Right atrium auricular region (tissue), 2 donors: ENCODE measurements at regions not wholly inside any gene's neighbourhood (a gene's known extent, or its start where the extent isn't known, plus 50 kb on each side); places are given as distances from the start of the nearest gene placed in this dataset.

Experiments
- DNase-seq: peaks from one replicate; pipeline ENCODE4 v3.0.0-alpha.2; 2019; ENCODE audit warnings: low spot score
- H3K27ac ChIP-seq, 2 donors: fragments of 200-600 bp; sonication (generic); 1 replicate in 1 of 2; 2 replicates in 1 of 2; pipeline ENCODE4 v1.5.1; 2016 to 2019
- H3K27me3 ChIP-seq, 2 donors: fragments of 200-600 bp; sonication (generic); one replicate each; pipeline versions ENCODE4 v1.5.1 to v1.6.0; 2017 to 2019
- H3K36me3 ChIP-seq: fragments of 200-600 bp; sonication (generic); one replicate; pipeline ENCODE4 v1.5.1; 2016
- H3K4me1 ChIP-seq, 2 donors: fragments of 200-600 bp; sonication (generic); one replicate each; pipeline versions ENCODE4 v1.5.1 to v1.6.0; 2017 to 2019
- H3K4me3 ChIP-seq, 2 donors: fragments of 200-600 bp; sonication (generic); 1 replicate in 1 of 2; 2 replicates in 1 of 2; pipeline ENCODE4 v1.5.1; 2017 to 2019; ENCODE audit warnings: mild to moderate bottlenecking in 1 of 2, moderate library complexity in 1 of 2
- H3K9me3 ChIP-seq, 2 donors: fragments of 200-600 bp; sonication (generic); one replicate each; pipeline ENCODE4 v1.5.1; 2019
- CTCF ChIP-seq, 2 donors: fragments of 200-600 bp; sonication (generic); IDR thresholded peaks; one replicate each; pipeline ENCODE4 v1.5.1; 2019; ENCODE audit warnings: antibody characterized with exemption in 2 of 2

DNA sequence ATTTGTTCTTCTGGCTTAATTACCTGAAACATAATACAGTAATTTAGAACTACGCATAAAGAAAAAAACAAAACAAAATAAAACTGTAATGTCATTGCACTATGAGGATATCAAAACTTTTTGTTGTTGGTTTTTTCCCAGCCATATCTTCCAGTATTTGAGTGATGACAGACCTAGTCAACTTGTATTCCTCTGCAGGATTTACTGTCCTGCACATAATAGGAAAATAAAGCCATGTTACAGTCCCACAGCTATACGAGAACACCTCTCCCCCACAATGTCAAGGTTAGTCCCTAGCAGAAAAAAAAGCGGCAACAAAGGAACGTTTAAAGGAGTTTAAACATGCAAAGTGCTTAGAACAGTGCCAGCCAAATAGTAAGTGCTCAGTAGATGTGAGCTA, 55.3 kb upstream of the PRDX6 start:
- Histone ChIP-seq H3K9me3 (no peaks in the 10 kb centered on the region), H3K36me3 (peaks cover 2% of the 10 kb centered on the region), H3K27ac (no peak overlapping the region), H3K4me3 (no peak overlapping the region), H3K27me3 (no peaks in the 10 kb centered on the region), H3K4me1 (peaks cover 0 to 6% of the 10 kb centered on the region in 2 donors)
- no peak for TF ChIP-seq CTCF (IDR thresholded peaks at IDR 0.05)
- DNase-seq = no peak

GRCh38 chr1:173422456-173422976, 54.6 kb upstream of the PRDX6 start:
- Histone ChIP-seq H3K4me1 (peaks cover 0 to 6% of the 10 kb centered on the region in 2 donors), H3K4me3 (no peak overlapping the region), H3K27ac (no peak overlapping the region), H3K36me3 (no peaks in the 10 kb centered on the region), H3K27me3 (no peaks in the 10 kb centered on the region), H3K9me3 (no peaks in the 10 kb centered on the region)
- no peak for DNase-seq
- TF ChIP-seq CTCF (IDR thresholded peaks at IDR 0.05) = no peak

DNA sequence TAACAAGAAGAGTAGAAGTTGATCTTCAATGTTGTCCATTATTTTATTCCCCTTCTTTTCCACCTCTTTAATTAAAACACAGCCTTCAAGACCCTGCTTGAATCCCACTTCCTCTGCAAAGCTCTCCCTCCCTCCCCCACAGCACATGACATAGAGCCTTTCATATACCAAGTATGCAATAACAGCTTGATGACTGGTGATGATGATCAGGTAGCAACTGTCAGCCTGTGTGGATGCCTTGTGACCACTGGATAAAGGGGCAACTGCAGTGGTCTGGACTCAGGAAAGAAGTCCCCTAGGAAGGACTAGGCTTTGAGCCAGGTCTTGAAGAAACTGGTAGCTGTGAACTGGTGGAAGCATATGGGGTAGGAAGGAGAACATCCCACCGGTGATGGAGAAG, 53.8 kb upstream of the PRDX6 start:
- DNase-seq = no peak
- H3K9me3 ChIP-seq = no peaks in the 10 kb centered on the region
- no peaks in the 10 kb centered on the region for H3K27me3 ChIP-seq
- TF ChIP-seq CTCF (IDR thresholded peaks at IDR 0.05) = no peak
- H3K4me3 ChIP-seq = no peak overlapping the region
- no peaks in the 10 kb centered on the region for H3K36me3 ChIP-seq
- peaks cover 0 to 6% of the 10 kb centered on the region in 2 donors for H3K4me1 ChIP-seq
- no peak overlapping the region for H3K27ac ChIP-seq

GRCh38 chr1:173424143-173424542, 53.0 kb upstream of the PRDX6 start:
- Histone ChIP-seq H3K4me1 (peaks cover 0 to 11% of the 10 kb centered on the region in 2 donors), H3K4me3 (no peak overlapping the region), H3K27ac (no peak overlapping the region), H3K36me3 (no peaks in the 10 kb centered on the region), H3K27me3 (no peaks in the 10 kb centered on the region), H3K9me3 (no peaks in the 10 kb centered on the region)
- no peak for TF ChIP-seq CTCF (IDR thresholded peaks at IDR 0.05)
- DNase-seq = no peak

DNA sequence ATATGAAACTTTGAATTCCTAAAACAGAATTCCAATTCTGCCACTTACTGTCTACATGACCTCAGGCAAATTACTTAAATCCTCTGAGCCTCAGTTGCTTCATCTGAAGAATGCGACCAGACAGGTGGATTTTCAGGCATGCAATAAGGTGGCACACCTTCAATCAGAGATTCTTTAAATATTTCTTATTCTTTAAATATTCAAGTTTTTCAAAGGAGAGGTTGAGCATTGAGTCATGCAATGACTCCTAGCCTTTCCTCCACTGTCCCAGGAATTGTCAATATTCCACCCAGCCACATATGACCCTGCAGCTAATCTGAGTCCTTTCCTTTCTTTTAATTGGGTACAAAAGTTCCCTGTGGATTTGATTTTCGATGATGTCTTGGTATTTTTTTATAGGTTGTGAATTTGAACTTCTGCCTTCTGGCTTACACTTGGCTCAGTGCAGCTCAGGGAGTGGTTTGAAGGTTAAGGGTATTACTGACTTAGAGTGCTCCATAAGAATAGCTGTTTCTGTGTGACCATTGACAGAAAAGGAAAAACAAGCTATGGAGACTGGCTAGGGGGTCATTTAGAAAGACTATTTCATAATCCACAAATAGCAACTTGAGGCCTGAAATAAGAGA, 52.2 kb upstream of the PRDX6 start:
- no peaks in the 10 kb centered on the region for H3K36me3 ChIP-seq

More for the DNA sequence above, 52.2 kb upstream of the PRDX6 start:
- no peak overlapping the region for H3K4me3 ChIP-seq
- H3K4me1 ChIP-seq = peaks cover 0 to 17% of the 10 kb centered on the region in 2 donors
- H3K27me3 ChIP-seq = no peaks in the 10 kb centered on the region
- no peak for DNase-seq
- no peak overlapping the region for H3K27ac ChIP-seq
- TF ChIP-seq CTCF (IDR thresholded peaks at IDR 0.05) = no peak
- H3K9me3 ChIP-seq = no peaks in the 10 kb centered on the region
